Loucy (cell line): ENCODE measurements at regions not wholly inside any gene's neighbourhood (a gene's known extent, or its start where the extent isn't known, plus 50 kb on each side); places are given as distances from the start of the nearest gene placed in this dataset.

ENCODE experiments used
- H2AFZ ChIP-seq: fragments of 200-600 bp; sonication (generic); 2 replicates; pipeline ENCODE4 v1.6.0; 2016; ENCODE audit warnings: antibody characterized with exemption, mild to moderate bottlenecking, low read length, moderate library complexity
- H3F3A ChIP-seq: fragments of 200-600 bp; 2 replicates; pipeline ENCODE4 v1.6.0; 2016; ENCODE audit warnings: antibody characterized with exemption, low read depth, mild to moderate bottlenecking
- H3K27me3 ChIP-seq: fragments of 200-600 bp; sonication (generic); 2 replicates; pipeline ENCODE4 v1.6.1; 2014; ENCODE audit warnings: low read length, mild to moderate bottlenecking; ENCODE audit not compliant: insufficient read depth, poor library complexity, severe bottlenecking
- H3K36me3 ChIP-seq: fragments of 200-600 bp; sonication (generic); 2 replicates; pipeline ENCODE4 v1.6.1; 2016; ENCODE audit warnings: low read length; ENCODE audit not compliant: insufficient read depth
- H3K4me1 ChIP-seq: fragments of 200-600 bp; sonication (generic); 2 replicates; pipeline ENCODE4 v1.5.1; 2014; ENCODE audit warnings: low read length, mild to moderate bottlenecking; ENCODE audit not compliant: insufficient read depth, poor library complexity, severe bottlenecking
- H3K4me2 ChIP-seq: fragments of 200-600 bp; sonication (generic); 2 replicates; pipeline ENCODE4 v1.6.0; 2014; ENCODE audit warnings: antibody characterized with exemption, low read length, low read depth, mild to moderate bottlenecking; ENCODE audit not compliant: poor library complexity, severe bottlenecking
- H3K4me3 ChIP-seq: fragments of 200-600 bp; sonication (generic); 2 replicates; pipeline ENCODE4 v1.5.1; 2014; ENCODE audit warnings: low read length, mild to moderate bottlenecking, mixed read lengths; ENCODE audit not compliant: poor library complexity, severe bottlenecking
- H3K79me2 ChIP-seq: fragments of 200-600 bp; sonication (generic); 2 replicates; pipeline ENCODE4 v1.6.1; 2014; ENCODE audit warnings: low read length; ENCODE audit not compliant: insufficient read depth
- H3K9ac ChIP-seq: fragments of 200-600 bp; sonication (generic); 2 replicates; pipeline ENCODE4 v1.6.0; 2014; ENCODE audit warnings: mild to moderate bottlenecking, low read depth, low read length, moderate library complexity; ENCODE audit not compliant: poor library complexity, severe bottlenecking
- H3K9me2 ChIP-seq: fragments of 200-600 bp; sonication (generic); replicated peaks from 2 replicates; pipeline ENCODE4 v1.6.1; 2016; ENCODE audit warnings: low read depth, low read length, mixed read lengths
- H3K9me3 ChIP-seq: fragments of 200-600 bp; sonication (generic); 2 replicates; pipeline ENCODE4 v1.6.1; 2014; ENCODE audit warnings: mild to moderate bottlenecking, antibody characterized with exemption, low read length, low read depth; ENCODE audit not compliant: insufficient read depth
- H4K20me1 ChIP-seq: fragments of 200-600 bp; sonication (generic); 2 replicates; pipeline ENCODE4 v1.6.0; 2014; ENCODE audit warnings: antibody characterized with exemption, low read length, mild to moderate bottlenecking; ENCODE audit not compliant: insufficient read depth, poor library complexity, severe bottlenecking
- CTCF ChIP-seq: fragments of 200-600 bp; sonication (generic); conservative IDR thresholded peaks from 2 replicates; pipeline ENCODE4 v1.5.1; 2014; ENCODE audit warnings: mild to moderate bottlenecking, antibody characterized with exemption, low read length
- EZH2phosphoT487 ChIP-seq: fragments of 200-600 bp; IDR thresholded peaks from 2 replicates; pipeline ENCODE4 v1.6.1; 2018; ENCODE audit warnings: antibody characterized with exemption, mild to moderate bottlenecking, moderate library complexity, borderline replicate concordance

DNA sequence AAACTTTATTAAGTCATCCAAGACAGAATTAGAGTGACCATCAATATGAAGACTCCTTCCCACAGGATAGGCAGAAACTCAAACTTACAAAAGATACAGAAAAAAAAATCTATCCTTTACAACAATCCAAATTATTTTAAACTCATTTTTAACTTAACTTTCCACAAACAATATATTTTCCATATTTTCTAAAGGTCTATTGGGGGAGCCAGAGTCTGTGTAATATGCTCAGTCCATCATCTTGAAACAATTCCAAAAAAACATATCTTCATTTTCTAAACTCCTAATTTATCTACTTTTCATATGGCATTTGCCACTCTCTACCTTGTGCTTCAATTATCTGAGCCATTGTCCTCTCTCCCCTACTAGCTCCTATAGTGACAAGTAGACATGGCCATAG, 378.1 kb downstream of the PDGFC start:
- H4K20me1 ChIP-seq: no peaks in the 10 kb centered on the region
- no peak overlapping the region for H3K9ac ChIP-seq
- no peaks in the 10 kb centered on the region for H3K9me3 ChIP-seq
- H3K4me2 ChIP-seq: no peak overlapping the region
- H3K27me3 ChIP-seq: no peaks in the 10 kb centered on the region
- H3K4me3 ChIP-seq: no peak overlapping the region
- H3K79me2 ChIP-seq: no peaks in the 10 kb centered on the region
- no peaks in the 10 kb centered on the region for H3K4me1 ChIP-seq
- no peak overlapping the region for H2AFZ ChIP-seq
- no peaks in the 10 kb centered on the region for H3F3A ChIP-seq
- no peaks in the 10 kb centered on the region for H3K36me3 ChIP-seq
- TF ChIP-seq CTCF: no peak
- TF ChIP-seq EZH2phosphoT487: no peak
- H3K9me2 ChIP-seq: no peaks in the 10 kb centered on the region

DNA sequence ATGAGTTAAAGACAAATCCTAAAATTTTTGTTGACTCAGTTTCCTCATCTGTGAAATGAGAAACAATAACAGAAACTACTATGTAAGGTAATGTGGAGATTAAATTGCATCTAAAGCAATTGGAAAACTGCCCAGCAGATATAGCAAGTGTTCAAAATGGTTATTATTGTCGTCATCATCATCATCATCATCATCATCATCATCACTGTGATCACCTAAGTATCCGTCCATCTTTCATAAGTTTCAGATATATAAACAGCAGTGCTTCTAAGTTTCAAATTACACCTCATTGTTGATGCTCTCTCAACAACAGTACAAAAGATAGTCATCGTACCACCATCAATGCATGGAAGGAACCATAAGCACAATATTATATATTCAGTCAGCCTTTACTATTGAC, 379.9 kb downstream of the PDGFC start:
- H3K4me3 ChIP-seq: no peak overlapping the region
- no peaks in the 10 kb centered on the region for H3F3A ChIP-seq
- H3K27me3 ChIP-seq: no peaks in the 10 kb centered on the region
- H3K79me2 ChIP-seq: no peaks in the 10 kb centered on the region
- no peaks in the 10 kb centered on the region for H3K9me2 ChIP-seq
- no peak overlapping the region for H3K4me2 ChIP-seq
- H3K36me3 ChIP-seq: no peaks in the 10 kb centered on the region
- no peak for TF ChIP-seq EZH2phosphoT487
- no peak for TF ChIP-seq CTCF
- no peak overlapping the region for H3K9ac ChIP-seq
- no peaks in the 10 kb centered on the region for H3K9me3 ChIP-seq
- no peaks in the 10 kb centered on the region for H4K20me1 ChIP-seq
- no peak overlapping the region for H2AFZ ChIP-seq
- H3K4me1 ChIP-seq: no peaks in the 10 kb centered on the region

- Histone ChIP-seq H3K36me3 (no peaks in the 10 kb centered on the region), H3K9me2 (no peaks in the 10 kb centered on the region), H3K9ac (no peak overlapping the region), H3K4me3 (no peak overlapping the region), H3K9me3 (no peaks in the 10 kb centered on the region), H3F3A (no peaks in the 10 kb centered on the region), H3K4me1 (no peaks in the 10 kb centered on the region), H4K20me1 (no peaks in the 10 kb centered on the region), H3K79me2 (no peaks in the 10 kb centered on the region), H3K27me3 (no peaks in the 10 kb centered on the region), H2AFZ (no peak overlapping the region), H3K4me2 (no peak overlapping the region)
- no peak for TF ChIP-seq EZH2phosphoT487
- no peak for TF ChIP-seq CTCF
Measured at GRCh38 chr4:156584100-156584499, 387.5 kb downstream of the PDGFC start.
